H1 (cell line): ENCODE measurements at regions not wholly inside any gene's neighbourhood (a gene's known extent, or its start where the extent isn't known, plus 50 kb on each side); places are given as distances from the start of the nearest gene placed in this dataset.

Source experiments
- CTCF ChIA-PET: fragments of 300-600 bp; sonication (Branson Sonifier 250); formaldehyde crosslinking; loops from one replicate; lab custom pipeline; 2021; ENCODE audit not compliant: partially characterized antibody; lab: Charles Lee
- POLR2A ChIA-PET: fragments of 300-600 bp; sonication (Branson Sonifier 250); formaldehyde crosslinking; loops from one replicate; lab custom pipeline; 2021; ENCODE audit warnings: inconsistent platforms; ENCODE audit not compliant: partially characterized antibody; lab: Charles Lee
- DNase-seq, 2 experiments: peaks; one replicate each; pipeline versions ENCODE4 v3.0.0 to v3.0.0-alpha.2; 2010 to 2022; ENCODE audit warnings: low spot score in 2 of 2, low read depth in 1 of 2, mixed read lengths in 1 of 2
- FAIRE-seq: peaks from 2 replicates; lab custom pipeline; 2011; peaks lifted over from hg19 to GRCh38; lab: Jason Lieb, UNC
- H2AFZ ChIP-seq: 2 replicates; pipeline ENCODE4 v1.8.1; 2012; ENCODE audit warnings: low read length, inconsistent platforms
- H2AK5ac ChIP-seq: 2 replicates; pipeline ENCODE4 v1.6.1; 2013; ENCODE audit warnings: low read depth, low read length
- H2BK120ac ChIP-seq: replicated peaks from 2 replicates; pipeline ENCODE3; 2013; ENCODE audit warnings: low read depth, low read length, inconsistent platforms
- H2BK12ac ChIP-seq: 2 replicates; pipeline ENCODE4 v1.6.1; 2013; ENCODE audit warnings: low read depth, low read length
- H2BK15ac ChIP-seq: 2 replicates; pipeline ENCODE4 v1.6.1; 2013; ENCODE audit warnings: low read length
- H2BK20ac ChIP-seq: 2 replicates; pipeline ENCODE4 v1.6.1; 2013; ENCODE audit warnings: low read length
- H2BK5ac ChIP-seq: 2 replicates; pipeline ENCODE4 v1.6.1; 2013; ENCODE audit warnings: low read depth, low read length
- H3K14ac ChIP-seq: 2 replicates; pipeline ENCODE4 v1.6.1; 2013; ENCODE audit warnings: inconsistent platforms; ENCODE audit not compliant: insufficient read length
- H3K18ac ChIP-seq: 2 replicates; pipeline ENCODE4 v1.6.1; 2013; ENCODE audit warnings: low read length; ENCODE audit errors: extremely low read depth
- H3K23ac ChIP-seq: 2 replicates; pipeline ENCODE4 v1.6.1; 2013; ENCODE audit warnings: inconsistent platforms; ENCODE audit not compliant: insufficient read length
- H3K23me2 ChIP-seq: 2 replicates; pipeline ENCODE4 v1.6.1; 2013; ENCODE audit warnings: low read depth, low read length
- H3K27ac ChIP-seq: 2 replicates; pipeline ENCODE4 v1.6.1; 2011; ENCODE audit warnings: low read depth, low read length, inconsistent platforms
- H3K27me3 ChIP-seq, 4 experiments: replicated peaks in 1 of 4; 1 replicate in 1 of 4; 2 replicates in 3 of 4; pipeline versions ENCODE4 v1.6.1 to v1.8.1; 2011 to 2013; ENCODE audit warnings: low read length in 3 of 4, mild to moderate bottlenecking in 3 of 4, inconsistent platforms in 2 of 4, mixed read lengths in 2 of 4, moderate library complexity in 1 of 4; ENCODE audit not compliant: control insufficient read depth in 3 of 4, insufficient read depth in 3 of 4; ENCODE audit errors: extremely low read depth in 1 of 4
- H3K36me3 ChIP-seq, 4 experiments: 2 replicates each; pipeline versions ENCODE4 v1.6.1 to v1.8.1; 2011 to 2013; ENCODE audit warnings: mild to moderate bottlenecking in 4 of 4, low read length in 3 of 4, moderate library complexity in 2 of 4, control low read depth in 1 of 4, inconsistent platforms in 1 of 4; ENCODE audit not compliant: insufficient read depth in 4 of 4, control insufficient read depth in 2 of 4
- H3K4ac ChIP-seq: replicated peaks from 2 replicates; pipeline ENCODE3; 2013; ENCODE audit warnings: low read length, low read depth, mixed read lengths, inconsistent platforms; ENCODE audit not compliant: insufficient read length
- H3K4me1 ChIP-seq, 4 experiments: replicated peaks in 1 of 4; 1 replicate in 1 of 4; 2 replicates in 3 of 4; pipeline versions ENCODE4 v1.6.1 to v1.8.1; 2011 to 2013; ENCODE audit warnings: low read length in 3 of 4, inconsistent platforms in 2 of 4, mixed read lengths in 1 of 4; ENCODE audit not compliant: insufficient read depth in 4 of 4, control insufficient read depth in 3 of 4
- H3K4me2 ChIP-seq, 2 experiments: 2 replicates each; pipeline versions ENCODE4 v1.6.1 to v1.8.1; 2011 to 2013; ENCODE audit warnings: low read depth in 2 of 2, low read length in 2 of 2, control low read depth in 1 of 2, inconsistent platforms in 1 of 2, mild to moderate bottlenecking in 1 of 2; ENCODE audit not compliant: insufficient read depth in 1 of 2
- H3K4me3 ChIP-seq, 4 experiments: fragments of 200-600, 300-600 bp in 1 of 4; sonication (generic), shearing (Covaris generic), sonication (Bioruptor Twin) in 1 of 4; 2 replicates each; pipeline versions ENCODE4 v1.5.1 to v1.8.1; 2011 to 2016; ENCODE audit warnings: low read length in 4 of 4, low read depth in 3 of 4, control low read depth in 2 of 4, inconsistent platforms in 2 of 4, mild to moderate bottlenecking in 2 of 4, mixed read lengths in 1 of 4, moderate library complexity in 1 of 4; ENCODE audit not compliant: insufficient read depth in 2 of 4; ENCODE audit errors: extremely low read depth in 1 of 4
- H3K56ac ChIP-seq: replicated peaks from 2 replicates; pipeline ENCODE3; 2013; ENCODE audit warnings: low read depth, mild to moderate bottlenecking, mixed read lengths, low read length, inconsistent platforms; ENCODE audit not compliant: insufficient read length
- H3K79me1 ChIP-seq: 2 replicates; pipeline ENCODE4 v1.6.1; 2013; ENCODE audit warnings: low read depth, low read length, control low read depth
- H3K79me2 ChIP-seq, 2 experiments: 2 replicates each; pipeline versions ENCODE4 v1.6.1 to v1.8.1; 2012 to 2013; ENCODE audit warnings: low read length in 2 of 2, mild to moderate bottlenecking in 2 of 2, inconsistent platforms in 1 of 2; ENCODE audit not compliant: insufficient read depth in 2 of 2, control insufficient read depth in 1 of 2
- H3K9ac ChIP-seq, 4 experiments: replicated peaks in 1 of 4; 1 replicate in 1 of 4; 2 replicates in 3 of 4; pipeline versions ENCODE4 v1.6.1 to v1.8.1; 2011 to 2013; ENCODE audit warnings: low read depth in 3 of 4, low read length in 3 of 4, control low read depth in 2 of 4, mild to moderate bottlenecking in 2 of 4, moderate library complexity in 2 of 4, inconsistent platforms in 1 of 4; ENCODE audit errors: extremely low read depth in 1 of 4
- H3K9me3 ChIP-seq, 2 experiments: 2 replicates each; pipeline versions ENCODE4 v1.6.1 to v1.8.1; 2012 to 2013; ENCODE audit warnings: mild to moderate bottlenecking in 2 of 2, moderate library complexity in 2 of 2, control low read depth in 1 of 2, inconsistent platforms in 1 of 2, low read depth in 1 of 2, low read length in 1 of 2, mixed read lengths in 1 of 2; ENCODE audit not compliant: insufficient read depth in 2 of 2
- H4K20me1 ChIP-seq, 2 experiments: replicated peaks in 1 of 2; 2 replicates each; pipeline versions ENCODE3 to v1.8.1; 2011 to 2013; ENCODE audit warnings: inconsistent platforms in 2 of 2, low read length in 2 of 2, mild to moderate bottlenecking in 1 of 2; ENCODE audit not compliant: insufficient read depth in 2 of 2, control insufficient read depth in 1 of 2
- H4K5ac ChIP-seq: 2 replicates; pipeline ENCODE4 v1.6.1; 2013; ENCODE audit warnings: low read length, low read depth, mixed read lengths, inconsistent platforms; ENCODE audit not compliant: insufficient read length
- H4K8ac ChIP-seq: 2 replicates; pipeline ENCODE4 v1.8.0; 2013; ENCODE audit warnings: mild to moderate bottlenecking, moderate library complexity, low read length, inconsistent platforms; ENCODE audit not compliant: insufficient read depth; ENCODE audit errors: extremely low read depth
- H4K91ac ChIP-seq: replicated peaks from 2 replicates; pipeline ENCODE3; 2013; ENCODE audit warnings: low read length, mixed read lengths, inconsistent platforms; ENCODE audit not compliant: insufficient read length
- JUND ChIP-seq: IDR thresholded peaks from 2 replicates; pipeline ENCODE4 v1.6.1; 2011; ENCODE audit warnings: mild to moderate bottlenecking, improper control_type of control experiment, low read length
- WGBS, 2 experiments: shearing (Covaris generic) in 1 of 2; methylation state at CpG; one replicate each; pipeline versions ENCODE4 v1.1.6 to v1.1.7; 2013 to 2015; ENCODE audit warnings: low lambda C conversion rate in 2 of 2, mixed read lengths in 2 of 2, inconsistent platforms in 1 of 2, low coverage in 1 of 2, missing lambda C conversion rate in 1 of 2; ENCODE audit not compliant: insufficient replicate concordance in 2 of 2, insufficient coverage in 1 of 2, insufficient read length in 1 of 2; ENCODE audit errors: extremely low coverage in 1 of 2, missing lambda C conversion rate in 1 of 2; 5-methylcytosine and 5-hydroxymethylcytosine counted together

- H2AFZ ChIP-seq = no peak overlapping the region
- CTCF ChIA-PET = interaction anchor here (1.1 kb wide), 1 partner anchor 40 kb away, joined by 3 read pairs; no protein-coding TSS in a partner anchor
- H3K79me2 ChIP-seq = no peaks in the 10 kb centered on the region
- no peaks in the 10 kb centered on the region for H3K36me3 ChIP-seq
- TF ChIP-seq JUND = no peak
- H3K9me3 ChIP-seq = no peaks in the 10 kb centered on the region
- POLR2A ChIA-PET = no interaction called here
- no peak overlapping the region for H4K8ac ChIP-seq
- no peak overlapping the region for H3K4ac ChIP-seq
- FAIRE-seq (no peak), DNase-seq (no peak)
- H3K27ac ChIP-seq = no peak overlapping the region
- no peaks in the 10 kb centered on the region for H3K4me1 ChIP-seq
- H2BK120ac ChIP-seq = no peak overlapping the region
- H3K23me2 ChIP-seq = no peaks in the 10 kb centered on the region
- no peak overlapping the region for H2AK5ac ChIP-seq
- no peak overlapping the region for H3K9ac ChIP-seq
- no peak overlapping the region for H3K56ac ChIP-seq
- H2BK12ac ChIP-seq = no peak overlapping the region
- no peaks in the 10 kb centered on the region; a peak in 2 of 7 replicates for H3K27me3 ChIP-seq
- H4K20me1 ChIP-seq = no peaks in the 10 kb centered on the region
- no peak overlapping the region for H3K4me3 ChIP-seq
- no peaks in the 10 kb centered on the region for H3K79me1 ChIP-seq
- H2BK20ac ChIP-seq = no peak overlapping the region
- H4K91ac ChIP-seq = no peak overlapping the region
- no peak overlapping the region for H3K23ac ChIP-seq
- no peak overlapping the region for H3K4me2 ChIP-seq
- no peak overlapping the region for H2BK5ac ChIP-seq
- H3K14ac ChIP-seq = no peak overlapping the region
- WGBS, 2 experiments = 97% methylated on average over 7 of the region's 8 CpGs; no CpG with 5 or more reads in 1 of the 2 experiments
- H3K18ac ChIP-seq = no peak overlapping the region
- no peak overlapping the region for H4K5ac ChIP-seq
- H2BK15ac ChIP-seq = no peak overlapping the region
Measured at GRCh38 chr4:15295421-15296162, 132.2 kb upstream of the C1QTNF7 start.
